Gastroesophageal sphincter (tissue), 3 donors: ENCODE measurements at regions not wholly inside any gene's neighbourhood (a gene's known extent, or its start where the extent isn't known, plus 50 kb on each side); places are given as distances from the start of the nearest gene placed in this dataset.

Experiments
- CTCF ChIP-seq, 4 experiments: fragments of 200-600 bp in 2 of 4; fragments of 450-650 bp in 2 of 4; sonication (generic) in 1 of 4; IDR thresholded peaks; one replicate each; pipeline ENCODE4 v1.5.1; 2017 to 2019; ENCODE audit warnings: antibody characterized with exemption in 4 of 4, mild to moderate bottlenecking in 2 of 4, moderate library complexity in 2 of 4
- EP300 ChIP-seq: sonication (generic); formaldehyde crosslinking; IDR thresholded peaks from one replicate; pipeline ENCODE4 v1.6.1; 2017; ENCODE audit warnings: antibody characterized with exemption, mild to moderate bottlenecking
- POLR2A ChIP-seq, 2 donors: fragments of 450-650 bp; IDR thresholded peaks; one replicate each; pipeline ENCODE4 v1.6.1; 2017; ENCODE audit warnings: antibody characterized with exemption in 2 of 2, mild to moderate bottlenecking in 2 of 2, moderate library complexity in 1 of 2

- TF ChIP-seq CTCF (IDR thresholded peaks at IDR 0.05) (no peak), POLR2A (IDR thresholded peaks at IDR 0.05) (no peak), EP300 (no peak)
Observed at GRCh38 chr3:104646196-104646595, 720.5 kb upstream of the ALCAM start.
